ENCODE measurements at regions not wholly inside any gene's neighbourhood (a gene's known extent, or its start where the extent isn't known, plus 50 kb on each side); places are given as distances from the start of the nearest gene placed in this dataset.

GRCh38 chr14:87688524-87688923 lies 304.5 kb downstream of the GALC start:
- ChIA-PET CTCF (no interaction called here), POLR2A (no interaction called here)
- BruUV-seq (replicated peaks): no TSS peak
- Histone ChIP-seq H3K27me3 (ENCODE audit: control insufficient read depth, insufficient read depth, low read length) (no peaks in the 10 kb centered on the region; the same call in 1 of the 2 replicates), H3K4me3 (ENCODE audit: low read depth in 2 of 2, low read length in 2 of 2) (no peak overlapping the region), H3K9me3 (ENCODE audit: control insufficient read depth, insufficient read depth, low read depth, low read length) (no peaks in the 10 kb centered on the region), H3K27ac (ENCODE audit: low read length) (no peak overlapping the region), H3K4me1 (ENCODE audit: control insufficient read depth, insufficient read depth, low read length) (no peaks in the 10 kb centered on the region), H3K36me3 (ENCODE audit: control insufficient read depth, insufficient read depth, low read length) (no peaks in the 10 kb centered on the region)
- TF ChIP-seq TCF7L2 (IDR thresholded peaks at IDR 0.05; ENCODE audit: low read depth, low read length) (no peak), SIN3A (IDR thresholded peaks at IDR 0.05; ENCODE audit: borderline replicate concordance, insufficient read depth, low read depth, low read length) (no peak)
- ATAC-seq (no peak), DNase-seq (ENCODE audit: low read depth, low spot score) (no peak)
- in situ Hi-C loops (cut with HindIII; ENCODE audit: low pct_unique_long_range_greater_than_20kb, low sequenced_read_pairs) (no loop called here), intact Hi-C loops (cut with micrococcal nuclease; ENCODE audit: unreplicated experiment) (no loop called here)

GRCh38 chr14:87687420-87687819 lies 305.6 kb downstream of the GALC start:
- no peaks in the 10 kb centered on the region; the same call in 1 of the 2 replicates for H3K36me3 ChIP-seq (ENCODE audit: control insufficient read depth, insufficient read depth, low read length)
- no peaks in the 10 kb centered on the region for H3K4me1 ChIP-seq (ENCODE audit: control insufficient read depth, insufficient read depth, low read length)
- TF ChIP-seq TCF7L2 (IDR thresholded peaks at IDR 0.05; ENCODE audit: low read depth, low read length): no peak
- no peak for TF ChIP-seq CTCF (IDR thresholded peaks at IDR 0.05)
- no peak for TF ChIP-seq SIN3A (IDR thresholded peaks at IDR 0.05; ENCODE audit: borderline replicate concordance, insufficient read depth, low read depth, low read length)
- TF ChIP-seq POLR2AphosphoS5 (IDR thresholded peaks at IDR 0.05; ENCODE audit: low read depth, low read length): no peak
- TF ChIP-seq REST (IDR thresholded peaks at IDR 0.05; ENCODE audit: insufficient read depth in 1 of 2, low read depth in 2 of 2, low read length in 1 of 2): no peak
- no TSS peak for BruUV-seq (replicated peaks)
- in situ Hi-C loops (cut with HindIII; ENCODE audit: low pct_unique_long_range_greater_than_20kb, low sequenced_read_pairs): no loop called here
- no peaks in the 10 kb centered on the region for H3K9me3 ChIP-seq (ENCODE audit: control insufficient read depth, insufficient read depth, low read depth, low read length)
- H3K27me3 ChIP-seq (ENCODE audit: control insufficient read depth, insufficient read depth, low read length): no peaks in the 10 kb centered on the region; the same call in 1 of the 2 replicates
- intact Hi-C loops (cut with micrococcal nuclease; ENCODE audit: unreplicated experiment): no loop called here
- CTCF ChIA-PET: no interaction called here
- ATAC-seq (no peak), DNase-seq (ENCODE audit: low read depth, low spot score) (no peak)
- POLR2A ChIA-PET: no interaction called here
- H3K27ac ChIP-seq (ENCODE audit: low read length): no peak overlapping the region
- H3K4me3 ChIP-seq (ENCODE audit: low read depth in 2 of 2, low read length in 2 of 2): no peak overlapping the region

- intact Hi-C loops (cut with micrococcal nuclease; ENCODE audit: unreplicated experiment): no loop called here
- no TSS peak for BruUV-seq (replicated peaks)
- Histone ChIP-seq H3K27me3 (ENCODE audit: control insufficient read depth, insufficient read depth, low read length) (no peaks in the 10 kb centered on the region; the same call in 1 of the 2 replicates), H3K4me3 (ENCODE audit: low read depth in 2 of 2, low read length in 2 of 2) (no peak overlapping the region), H3K9me3 (ENCODE audit: control insufficient read depth, insufficient read depth, low read depth, low read length) (no peaks in the 10 kb centered on the region), H3K36me3 (ENCODE audit: control insufficient read depth, insufficient read depth, low read length) (no peaks in the 10 kb centered on the region; the same call in 1 of the 2 replicates), H3K27ac (ENCODE audit: low read length) (no peak overlapping the region), H3K4me1 (ENCODE audit: control insufficient read depth, insufficient read depth, low read length) (no peaks in the 10 kb centered on the region)
- in situ Hi-C loops (cut with HindIII; ENCODE audit: low pct_unique_long_range_greater_than_20kb, low sequenced_read_pairs): no loop called here
- ATAC-seq (no peak), DNase-seq (ENCODE audit: low read depth, low spot score) (no peak)
- ChIA-PET CTCF (no interaction called here), POLR2A (no interaction called here)
- TF ChIP-seq REST (IDR thresholded peaks at IDR 0.05; ENCODE audit: insufficient read depth in 1 of 2, low read depth in 2 of 2, low read length in 1 of 2) (no peak), POLR2AphosphoS5 (IDR thresholded peaks at IDR 0.05; ENCODE audit: low read depth, low read length) (no peak), CTCF (IDR thresholded peaks at IDR 0.05) (no peak), SIN3A (IDR thresholded peaks at IDR 0.05; ENCODE audit: borderline replicate concordance, insufficient read depth, low read depth, low read length) (no peak), TCF7L2 (IDR thresholded peaks at IDR 0.05; ENCODE audit: low read depth, low read length) (no peak)
These were observed 306.2 kb downstream of the GALC start for GRCh38 chr14:87686746-87687145.

Data from Panc1 (cell line).